ENCODE measurements at regions not wholly inside any gene's neighbourhood (a gene's known extent, or its start where the extent isn't known, plus 50 kb on each side); places are given as distances from the start of the nearest gene placed in this dataset.
"Not testable (repeated sequence)": the region's sequence is repeated elsewhere in the genome, so short reads cannot be mapped to it uniquely, and the experiment has no call there.

DNA sequence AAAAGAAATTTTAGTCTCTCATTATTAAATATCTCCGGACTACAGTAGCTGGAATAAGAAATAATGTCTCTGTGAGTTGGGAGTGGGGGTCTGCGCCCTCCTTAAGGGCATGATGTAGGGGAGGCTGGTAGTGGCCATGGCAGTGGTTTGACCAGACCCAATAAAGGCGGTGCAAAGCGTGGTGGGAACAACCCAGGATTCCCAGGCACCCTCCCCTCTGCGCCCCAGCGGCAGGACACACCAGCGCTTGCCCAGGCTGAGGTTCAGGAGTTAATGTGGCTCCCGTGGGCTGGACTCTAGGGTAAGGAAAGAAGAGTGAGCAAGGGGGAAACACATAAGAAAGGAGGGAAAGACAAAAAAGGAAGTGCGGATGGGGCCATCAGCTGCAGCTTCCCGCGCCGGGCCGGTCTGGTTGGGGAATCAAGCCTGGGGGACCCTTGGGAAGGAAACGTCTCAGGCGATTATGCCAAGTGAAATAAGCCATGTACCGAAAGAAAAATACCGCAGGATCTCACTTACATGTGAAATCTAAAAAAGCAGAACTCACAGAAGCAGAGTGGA lies 157.5 kb upstream of the SMIM31 start:
- DNase-seq (ENCODE audit: low read depth) = no peak

DNA sequence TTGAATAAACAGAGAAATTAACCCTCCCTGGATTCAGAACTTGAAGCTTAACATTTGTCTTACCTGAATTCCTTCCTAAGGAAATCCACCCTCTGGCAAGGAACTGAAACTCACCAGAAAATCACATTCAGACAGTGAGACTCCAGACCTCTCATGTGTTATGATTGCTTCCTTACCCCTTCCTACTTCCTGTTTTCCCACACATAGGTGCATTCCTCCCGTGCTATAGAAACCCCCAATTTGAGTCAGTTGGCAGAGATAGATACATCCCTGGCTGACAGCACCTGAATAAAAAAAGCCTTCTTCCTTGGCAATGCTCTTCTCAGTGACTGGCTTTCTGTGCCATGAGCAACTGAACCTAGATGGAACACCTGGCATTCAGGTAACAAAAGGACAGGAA lies 157.0 kb upstream of the SMIM31 start:
- DNase-seq (ENCODE audit: low read depth) = no peak

DNA sequence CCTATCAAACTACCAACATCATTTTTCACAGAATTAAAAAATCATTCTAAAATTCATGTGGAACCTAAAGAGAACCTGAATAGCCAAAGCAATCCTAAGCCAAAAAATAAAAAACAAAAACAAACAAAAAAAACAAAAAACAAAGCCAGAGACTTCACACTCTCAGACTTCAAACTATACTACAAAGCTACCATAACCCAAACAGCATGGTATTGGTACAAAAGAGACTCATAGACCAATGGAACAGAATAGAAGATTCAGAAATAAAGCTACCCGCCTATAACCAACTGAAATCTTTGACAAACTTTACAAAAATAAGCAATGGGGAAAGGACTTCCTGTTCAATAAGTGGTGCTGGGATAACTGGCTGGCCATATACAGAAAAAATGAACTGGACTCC lies 152.3 kb upstream of the SMIM31 start:
- DNase-seq (ENCODE audit: low read depth) = no peak

- DNase-seq (ENCODE audit: low read depth) = not testable (repeated sequence)
These were observed 148.1 kb upstream of the SMIM31 start for GRCh38 chr4:164605791-164606190.

GRCh38 chr4:164606478-164606877 lies 147.5 kb upstream of the SMIM31 start:
- no peak for DNase-seq (ENCODE audit: low read depth)

DNA sequence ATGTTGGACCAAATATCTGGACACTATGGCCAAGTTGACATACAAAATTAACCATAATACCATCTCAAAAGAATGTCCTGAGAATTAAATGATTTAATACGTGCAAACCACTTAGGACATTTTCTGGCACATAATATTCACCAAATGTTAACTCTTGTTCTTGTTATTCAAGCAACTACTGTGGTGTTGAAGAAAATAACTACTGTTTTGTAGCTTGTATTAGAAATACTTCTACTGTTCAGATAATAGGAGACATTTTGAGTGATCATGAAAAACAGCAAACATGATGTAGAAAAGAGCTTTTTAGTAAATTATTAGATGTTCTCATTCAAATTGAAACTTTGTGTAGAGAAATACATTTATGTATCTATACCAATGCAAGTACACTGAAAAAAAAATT lies 140.7 kb upstream of the SMIM31 start:
- no peak for DNase-seq (ENCODE audit: low read depth)

GRCh38 chr4:164613792-164614191 lies 140.1 kb upstream of the SMIM31 start:
- DNase-seq (ENCODE audit: low read depth) = no peak

- no peak for DNase-seq (ENCODE audit: low read depth)
These were observed 139.6 kb upstream of the SMIM31 start for GRCh38 chr4:164614329-164614728.

DNA sequence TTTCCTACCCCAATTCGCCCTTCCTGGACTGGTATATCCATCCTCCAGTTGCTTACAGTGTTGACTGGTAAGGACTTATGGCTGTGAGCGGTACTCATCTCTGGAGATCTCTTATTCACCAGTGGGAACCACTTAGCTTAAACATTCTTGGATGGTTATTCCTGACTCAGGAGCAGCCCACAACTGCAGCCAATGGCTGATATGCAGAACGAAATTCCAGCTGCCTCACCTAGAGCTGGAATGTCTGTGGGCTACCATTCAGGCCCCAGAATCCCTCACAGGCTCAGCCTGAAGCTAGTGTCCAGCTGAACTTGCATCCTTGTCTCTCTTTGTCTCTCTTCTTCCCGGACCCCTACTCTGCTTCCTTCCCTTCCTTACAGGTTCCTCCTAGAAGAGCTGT lies 138.9 kb upstream of the SMIM31 start:
- DNase-seq (ENCODE audit: low read depth) = no peak

GRCh38 chr4:164615964-164616363 lies 138.0 kb upstream of the SMIM31 start:
- DNase-seq (ENCODE audit: low read depth) = no peak

DNA sequence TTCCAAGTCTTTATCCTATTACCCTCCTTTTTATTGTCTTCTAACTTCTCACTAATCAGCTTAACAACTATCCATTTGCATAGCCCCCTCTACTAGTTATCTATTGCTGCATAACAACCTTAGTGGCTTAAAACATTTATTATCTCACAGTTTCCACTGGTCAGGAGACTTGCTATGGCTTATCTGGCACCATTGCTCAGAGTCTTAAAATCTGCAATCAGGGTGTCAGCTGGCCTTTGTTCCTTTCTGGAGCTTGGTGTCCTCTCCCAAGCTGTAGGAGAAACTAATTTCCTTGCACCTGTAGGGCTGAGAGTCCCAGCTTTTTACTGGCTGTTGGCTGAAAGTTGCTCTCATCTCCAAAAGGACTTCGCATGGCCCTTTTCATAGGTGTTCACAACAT lies 137.0 kb upstream of the SMIM31 start:
- DNase-seq (ENCODE audit: low read depth) = no peak

DNA sequence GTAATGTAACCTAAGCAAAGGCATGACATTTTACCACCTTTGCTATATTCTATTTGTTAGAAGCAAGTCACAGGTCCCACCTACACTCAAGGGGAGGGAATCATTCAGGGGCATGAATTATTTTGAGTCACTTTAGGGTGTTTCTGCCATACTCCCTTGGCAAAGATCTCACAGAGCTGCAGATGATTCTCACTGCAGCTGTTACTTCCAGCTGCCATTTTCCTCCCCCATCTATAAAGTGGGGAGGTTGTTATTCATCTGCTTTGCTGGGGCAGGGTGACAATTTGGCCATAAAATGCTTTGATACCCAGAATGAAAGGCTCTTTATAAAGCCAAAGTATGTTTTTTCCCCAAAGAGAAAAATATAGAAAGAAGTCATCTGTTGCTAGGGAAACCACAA lies 136.5 kb upstream of the SMIM31 start:
- DNase-seq (ENCODE audit: low read depth) = no peak

DNA sequence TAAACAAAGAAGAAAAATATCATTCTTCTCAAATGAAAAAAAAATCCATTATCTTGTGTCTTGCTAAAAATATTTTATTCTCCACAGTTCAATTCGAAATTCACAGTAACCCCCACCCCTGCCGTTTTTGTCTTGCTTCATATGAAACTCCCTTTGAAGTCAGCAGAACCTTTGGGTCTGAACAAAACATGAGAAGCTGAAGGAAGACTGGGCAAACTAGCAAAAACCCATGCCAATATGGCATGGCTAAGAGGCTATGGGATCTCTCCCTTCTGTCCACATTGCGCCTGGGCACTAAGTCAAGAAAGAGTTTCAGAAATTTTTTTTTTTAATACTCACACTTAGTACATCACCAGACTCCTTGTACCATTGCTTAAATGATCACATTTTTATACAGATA lies 136.0 kb upstream of the SMIM31 start:
- DNase-seq (ENCODE audit: low read depth) = no peak

GRCh38 chr4:164621886-164622521 lies 131.9 kb upstream of the SMIM31 start:
- no peak for DNase-seq (ENCODE audit: low read depth)

- no peak for DNase-seq (ENCODE audit: low read depth)
These were observed 130.8 kb upstream of the SMIM31 start for GRCh38 chr4:164623099-164623498.

DNA sequence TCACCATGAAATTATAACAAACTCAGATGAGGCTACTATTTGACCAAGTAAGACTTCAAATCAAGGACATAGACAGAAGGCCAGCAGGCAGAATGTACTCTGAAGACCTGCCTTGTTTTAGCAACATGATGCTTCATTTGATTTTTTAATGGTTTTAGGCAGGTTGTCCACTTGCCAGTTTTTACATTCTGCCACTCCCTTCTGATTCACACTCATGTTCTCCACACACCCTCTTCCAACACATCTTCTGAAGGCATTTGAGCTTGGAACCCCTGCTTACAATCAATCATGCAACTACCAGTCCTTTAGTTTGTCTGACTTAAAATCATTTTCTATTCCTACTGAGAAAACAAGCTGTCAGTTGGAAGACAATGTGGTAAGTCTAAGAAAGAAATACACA lies 114.9 kb upstream of the SMIM31 start:
- DNase-seq (ENCODE audit: low read depth) = no peak

- no peak for DNase-seq (ENCODE audit: low read depth)
These were observed 105.6 kb upstream of the SMIM31 start for GRCh38 chr4:164648151-164648848.

- DNase-seq (ENCODE audit: low read depth) = no peak
These were observed 105.1 kb upstream of the SMIM31 start for GRCh38 chr4:164648849-164649212.

GRCh38 chr4:164659765-164660164 lies 94.2 kb upstream of the SMIM31 start:
- DNase-seq (ENCODE audit: low read depth) = no peak

GRCh38 chr4:164676152-164676551 lies 77.8 kb upstream of the SMIM31 start:
- DNase-seq (ENCODE audit: low read depth) = not testable (repeated sequence)

- DNase-seq (ENCODE audit: low read depth) = no peak
These were observed 70.9 kb upstream of the SMIM31 start for GRCh38 chr4:164683040-164683439.

DNA sequence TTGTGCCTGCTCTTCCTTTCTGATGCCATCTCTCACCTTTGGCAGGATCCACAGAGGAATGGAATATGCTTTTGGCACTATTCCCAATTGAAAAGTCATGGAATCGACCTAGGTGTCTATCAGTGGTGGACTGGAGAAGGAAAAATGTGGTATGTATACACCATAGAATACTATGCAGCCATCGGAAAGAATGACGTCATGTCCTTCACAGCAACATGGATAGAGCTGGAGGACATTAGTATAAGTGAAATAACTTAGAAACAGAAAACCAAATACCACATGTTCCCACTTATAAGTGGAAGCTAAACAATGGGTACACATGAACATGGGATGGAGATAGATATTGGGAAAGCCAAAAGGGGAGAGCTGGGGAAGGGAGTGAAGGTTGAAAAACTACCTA lies 58.3 kb upstream of the SMIM31 start:
- no peak for DNase-seq (ENCODE audit: low read depth)

GRCh38 chr4:164700471-164700870 lies 53.5 kb upstream of the SMIM31 start:
- DNase-seq (ENCODE audit: low read depth) = no peak

DNA sequence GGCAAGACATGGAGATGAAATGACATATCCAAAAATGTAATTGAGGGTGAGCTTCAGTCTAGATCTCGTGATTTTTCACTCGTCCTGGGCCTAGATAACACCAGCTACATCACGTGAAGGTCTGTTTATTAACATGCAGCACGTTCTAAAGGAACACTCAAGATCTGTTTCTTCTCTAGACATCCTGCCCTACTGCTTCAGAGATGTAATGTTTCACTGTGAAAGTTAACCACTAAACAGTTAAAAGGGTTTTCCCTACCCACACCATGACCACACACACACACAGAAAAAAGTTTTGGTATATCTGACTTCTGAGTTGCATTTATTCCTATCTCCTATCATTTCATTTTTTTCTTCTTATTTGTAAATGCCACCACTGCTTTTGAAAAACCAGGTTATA lies 52.3 kb upstream of the SMIM31 start:
- no peak for DNase-seq (ENCODE audit: low read depth)
